22Rv1 (cell line): ENCODE measurements at regions not wholly inside any gene's neighbourhood (a gene's known extent, or its start where the extent isn't known, plus 50 kb on each side); places are given as distances from the start of the nearest gene placed in this dataset.

Experiments
- H3K27ac ChIP-seq: fragments of 450-650 bp; 2 replicates; pipeline ENCODE4 v1.5.1; 2017
- ZFX ChIP-seq: fragments of 450-650 bp; IDR thresholded peaks from 2 replicates; pipeline ENCODE4 v1.6.1; 2017; ENCODE audit warnings: antibody characterized with exemption, borderline replicate concordance
- TF ChIP-seq, protein P1 (sequence below): fragments of 450-650 bp; IDR thresholded peaks from 2 replicates; pipeline ENCODE4 v1.5.1; 2017; ENCODE audit warnings: mild to moderate bottlenecking

- TF ChIP-seq, protein P1, sequence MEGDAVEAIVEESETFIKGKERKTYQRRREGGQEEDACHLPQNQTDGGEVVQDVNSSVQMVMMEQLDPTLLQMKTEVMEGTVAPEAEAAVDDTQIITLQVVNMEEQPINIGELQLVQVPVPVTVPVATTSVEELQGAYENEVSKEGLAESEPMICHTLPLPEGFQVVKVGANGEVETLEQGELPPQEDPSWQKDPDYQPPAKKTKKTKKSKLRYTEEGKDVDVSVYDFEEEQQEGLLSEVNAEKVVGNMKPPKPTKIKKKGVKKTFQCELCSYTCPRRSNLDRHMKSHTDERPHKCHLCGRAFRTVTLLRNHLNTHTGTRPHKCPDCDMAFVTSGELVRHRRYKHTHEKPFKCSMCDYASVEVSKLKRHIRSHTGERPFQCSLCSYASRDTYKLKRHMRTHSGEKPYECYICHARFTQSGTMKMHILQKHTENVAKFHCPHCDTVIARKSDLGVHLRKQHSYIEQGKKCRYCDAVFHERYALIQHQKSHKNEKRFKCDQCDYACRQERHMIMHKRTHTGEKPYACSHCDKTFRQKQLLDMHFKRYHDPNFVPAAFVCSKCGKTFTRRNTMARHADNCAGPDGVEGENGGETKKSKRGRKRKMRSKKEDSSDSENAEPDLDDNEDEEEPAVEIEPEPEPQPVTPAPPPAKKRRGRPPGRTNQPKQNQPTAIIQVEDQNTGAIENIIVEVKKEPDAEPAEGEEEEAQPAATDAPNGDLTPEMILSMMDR: no peak
- no peak for TF ChIP-seq ZFX
These were observed 103.7 kb upstream of the ZNF521 start for GRCh38 chr18:25455646-25456045.

GRCh38 chr18:25455159-25455558 lies 103.2 kb upstream of the ZNF521 start:
- no peak overlapping the region for H3K27ac ChIP-seq
- no peak for TF ChIP-seq ZFX
- TF ChIP-seq, protein P1: no peak

More at GRCh38 chr18:25455646-25456045, 103.7 kb upstream of the ZNF521 start:
- no peak overlapping the region for H3K27ac ChIP-seq

DNA sequence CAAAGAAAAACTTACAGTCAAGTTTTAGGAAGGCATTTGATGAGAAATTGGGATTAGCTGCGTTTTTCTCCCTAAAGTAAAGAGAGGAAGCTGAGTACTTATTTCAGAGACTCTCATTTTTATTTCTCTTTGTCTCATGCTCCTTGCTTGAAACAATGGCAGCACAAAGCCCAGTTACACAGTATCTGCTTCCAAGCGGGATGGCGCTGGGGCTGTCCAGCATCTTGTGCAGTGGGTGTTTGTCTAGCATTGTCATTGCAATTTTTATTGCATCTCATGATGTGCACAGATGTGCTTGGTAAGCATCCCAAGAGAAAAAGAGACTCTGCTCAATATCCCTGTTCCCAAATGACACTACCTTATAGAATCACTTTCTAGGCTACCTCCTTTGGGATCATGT lies 102.8 kb upstream of the ZNF521 start:
- no peak overlapping the region for H3K27ac ChIP-seq
- no peak for TF ChIP-seq ZFX
- TF ChIP-seq, protein P1: no peak

GRCh38 chr18:25454270-25454659 lies 102.3 kb upstream of the ZNF521 start:
- TF ChIP-seq ZFX: no peak
- TF ChIP-seq, protein P1: no peak
- H3K27ac ChIP-seq: no peak overlapping the region

DNA sequence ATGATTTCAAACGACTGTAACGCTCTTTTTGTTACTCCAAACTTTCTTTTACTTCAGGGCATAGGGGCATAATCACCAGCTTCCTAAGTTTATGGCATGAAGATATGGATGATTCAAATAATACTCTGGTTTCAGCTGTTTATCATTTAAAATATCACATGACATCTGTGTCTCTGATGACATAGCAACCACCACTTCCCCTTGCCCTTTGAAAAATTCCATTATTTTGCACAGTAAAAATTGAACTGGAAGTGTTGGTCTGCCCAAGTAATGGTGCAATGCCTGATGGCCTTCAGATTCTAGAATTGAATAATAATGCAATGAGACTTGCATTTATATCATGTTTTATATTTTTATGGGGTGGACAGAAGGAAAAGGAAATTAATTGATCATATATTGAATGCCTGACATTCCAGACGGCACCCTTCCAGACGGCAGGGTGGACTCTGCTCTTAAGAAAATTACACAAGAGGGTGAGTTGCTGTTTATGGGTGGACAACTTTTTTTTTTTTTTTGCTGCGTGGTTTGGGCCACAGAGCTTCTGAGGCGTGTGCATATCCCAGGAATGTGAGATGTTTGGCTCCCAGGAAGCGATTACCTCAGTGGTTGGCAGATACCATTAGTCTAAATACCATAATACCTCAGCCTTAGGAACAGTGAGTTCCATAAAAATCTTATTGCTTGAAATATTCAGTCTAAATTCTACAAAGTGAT lies 101.7 kb upstream of the ZNF521 start:
- TF ChIP-seq, protein P1: no peak
- no peak for TF ChIP-seq ZFX
- no peak overlapping the region for H3K27ac ChIP-seq

DNA sequence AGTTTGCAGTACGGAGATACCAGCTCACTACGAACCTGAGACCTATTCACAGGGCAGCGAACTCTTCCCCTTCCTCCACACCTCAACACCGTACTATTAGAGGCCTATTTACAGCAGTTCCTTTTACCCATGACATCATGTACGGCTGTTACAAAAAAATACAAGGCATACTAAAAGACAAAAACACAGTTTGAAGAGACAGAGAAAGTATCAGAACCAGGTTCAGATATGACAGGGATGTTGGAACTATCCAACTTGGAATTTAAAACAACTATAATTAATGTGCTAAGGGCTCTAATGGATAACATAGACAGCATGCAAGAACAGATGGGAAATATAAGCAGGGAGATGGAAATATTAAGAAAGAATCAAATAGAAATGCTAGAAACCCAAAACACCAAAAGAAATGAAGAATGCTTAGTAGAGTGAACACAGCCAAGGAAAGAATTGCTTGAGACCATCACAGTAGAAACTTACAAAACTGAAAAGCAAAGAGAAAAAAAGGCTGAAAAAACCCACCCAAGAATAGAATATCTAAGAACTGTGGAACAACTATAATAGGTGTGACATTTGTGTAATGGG lies 99.2 kb upstream of the ZNF521 start:
- H3K27ac ChIP-seq: no peak overlapping the region
- TF ChIP-seq, protein P1: no peak
- no peak for TF ChIP-seq ZFX

- TF ChIP-seq, protein P1: no peak
- TF ChIP-seq ZFX: no peak
These were observed 97.1 kb upstream of the ZNF521 start for GRCh38 chr18:25449046-25449445.

More at GRCh38 chr18:25449046-25449445, 97.1 kb upstream of the ZNF521 start:
- H3K27ac ChIP-seq: no peak overlapping the region
